Right atrium auricular region (tissue), 2 donors: ENCODE measurements at regions not wholly inside any gene's neighbourhood (a gene's known extent, or its start where the extent isn't known, plus 50 kb on each side); places are given as distances from the start of the nearest gene placed in this dataset.

ENCODE experiments used
- DNase-seq: peaks from one replicate; pipeline ENCODE4 v3.0.0-alpha.2; 2019; ENCODE audit warnings: low spot score
- H3K27ac ChIP-seq, 2 donors: fragments of 200-600 bp; sonication (generic); 1 replicate in 1 of 2; 2 replicates in 1 of 2; pipeline ENCODE4 v1.5.1; 2016 to 2019
- H3K27me3 ChIP-seq, 2 donors: fragments of 200-600 bp; sonication (generic); one replicate each; pipeline versions ENCODE4 v1.5.1 to v1.6.0; 2017 to 2019
- H3K36me3 ChIP-seq: fragments of 200-600 bp; sonication (generic); one replicate; pipeline ENCODE4 v1.5.1; 2016
- H3K4me1 ChIP-seq, 2 donors: fragments of 200-600 bp; sonication (generic); one replicate each; pipeline versions ENCODE4 v1.5.1 to v1.6.0; 2017 to 2019
- H3K4me3 ChIP-seq, 2 donors: fragments of 200-600 bp; sonication (generic); 1 replicate in 1 of 2; 2 replicates in 1 of 2; pipeline ENCODE4 v1.5.1; 2017 to 2019; ENCODE audit warnings: mild to moderate bottlenecking in 1 of 2, moderate library complexity in 1 of 2
- H3K9me3 ChIP-seq, 2 donors: fragments of 200-600 bp; sonication (generic); one replicate each; pipeline ENCODE4 v1.5.1; 2019
- TF ChIP-seq, protein P1 (sequence below), 2 donors: fragments of 200-600 bp; sonication (generic); IDR thresholded peaks; one replicate each; pipeline ENCODE4 v1.5.1; 2019; ENCODE audit warnings: antibody characterized with exemption in 2 of 2

DNA sequence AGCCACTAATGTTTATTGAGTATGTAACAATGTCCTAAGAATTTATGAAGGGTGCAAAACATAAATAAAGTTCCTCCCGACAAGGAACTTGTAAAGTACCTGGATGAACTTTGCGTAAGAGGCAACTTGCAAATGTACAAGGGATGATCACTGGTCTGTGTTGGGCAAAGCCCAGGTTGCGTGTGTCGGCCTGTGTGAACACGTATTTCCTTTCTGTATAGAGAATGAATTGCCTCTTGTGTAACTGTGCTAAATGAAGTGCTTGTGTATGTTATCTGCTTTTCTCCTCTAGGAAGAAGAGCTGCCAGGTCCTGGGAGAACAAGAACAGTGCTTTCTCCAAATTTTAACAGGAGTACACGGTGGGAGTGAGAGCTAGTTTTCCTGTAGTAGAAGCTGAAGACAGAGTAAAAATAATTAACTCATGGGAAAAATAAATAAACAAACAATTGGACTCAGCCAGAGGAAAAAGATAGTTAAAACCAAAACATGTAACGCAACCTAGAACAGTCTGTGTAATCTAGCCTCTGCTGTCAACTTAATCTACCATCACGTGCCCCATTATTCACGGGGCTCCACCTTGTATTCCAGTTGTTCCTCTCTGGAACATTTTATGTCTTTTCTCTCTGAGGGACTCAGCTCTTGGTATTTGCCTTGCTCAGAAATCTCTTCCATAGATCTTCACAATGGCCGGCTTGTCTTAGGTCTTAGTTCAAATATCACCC, 83.7 kb upstream of the RASGRP1 start:
- Histone ChIP-seq H3K9me3 (peaks cover 0 to 6% of the 10 kb centered on the region in 2 donors), H3K36me3 (no peaks in the 10 kb centered on the region), H3K27me3 (no peaks in the 10 kb centered on the region), H3K4me3 (no peak overlapping the region), H3K4me1 (no peaks in the 10 kb centered on the region), H3K27ac (no peak overlapping the region)
- DNase-seq = no peak
- TF ChIP-seq, protein P1, sequence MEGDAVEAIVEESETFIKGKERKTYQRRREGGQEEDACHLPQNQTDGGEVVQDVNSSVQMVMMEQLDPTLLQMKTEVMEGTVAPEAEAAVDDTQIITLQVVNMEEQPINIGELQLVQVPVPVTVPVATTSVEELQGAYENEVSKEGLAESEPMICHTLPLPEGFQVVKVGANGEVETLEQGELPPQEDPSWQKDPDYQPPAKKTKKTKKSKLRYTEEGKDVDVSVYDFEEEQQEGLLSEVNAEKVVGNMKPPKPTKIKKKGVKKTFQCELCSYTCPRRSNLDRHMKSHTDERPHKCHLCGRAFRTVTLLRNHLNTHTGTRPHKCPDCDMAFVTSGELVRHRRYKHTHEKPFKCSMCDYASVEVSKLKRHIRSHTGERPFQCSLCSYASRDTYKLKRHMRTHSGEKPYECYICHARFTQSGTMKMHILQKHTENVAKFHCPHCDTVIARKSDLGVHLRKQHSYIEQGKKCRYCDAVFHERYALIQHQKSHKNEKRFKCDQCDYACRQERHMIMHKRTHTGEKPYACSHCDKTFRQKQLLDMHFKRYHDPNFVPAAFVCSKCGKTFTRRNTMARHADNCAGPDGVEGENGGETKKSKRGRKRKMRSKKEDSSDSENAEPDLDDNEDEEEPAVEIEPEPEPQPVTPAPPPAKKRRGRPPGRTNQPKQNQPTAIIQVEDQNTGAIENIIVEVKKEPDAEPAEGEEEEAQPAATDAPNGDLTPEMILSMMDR (IDR thresholded peaks at IDR 0.05) = no peak

DNA sequence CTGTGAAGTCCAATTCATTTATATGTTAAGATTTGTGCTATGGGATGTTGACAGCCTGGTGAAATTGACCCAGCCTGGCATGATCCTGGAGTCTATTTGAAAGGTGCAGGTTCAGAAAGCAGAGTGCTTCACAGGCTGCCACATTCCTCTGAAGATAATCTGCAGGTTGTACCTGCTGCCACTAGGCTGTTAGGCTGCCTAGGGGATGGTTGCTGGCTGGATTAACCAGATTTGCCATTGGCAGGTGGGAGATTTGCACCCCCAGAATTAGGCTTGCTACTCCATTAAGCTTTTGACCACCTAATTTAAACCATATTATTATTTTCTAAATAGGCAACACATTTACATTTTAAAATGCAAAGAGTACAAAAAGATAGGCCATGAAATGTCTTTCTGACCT, 85.8 kb upstream of the RASGRP1 start:
- Histone ChIP-seq H3K36me3 (no peaks in the 10 kb centered on the region), H3K27ac (no peak overlapping the region), H3K4me3 (no peak overlapping the region), H3K4me1 (no peaks in the 10 kb centered on the region), H3K9me3 (no peaks in the 10 kb centered on the region), H3K27me3 (no peaks in the 10 kb centered on the region)
- TF ChIP-seq, protein P1 (IDR thresholded peaks at IDR 0.05) = no peak
- no peak for DNase-seq

DNA sequence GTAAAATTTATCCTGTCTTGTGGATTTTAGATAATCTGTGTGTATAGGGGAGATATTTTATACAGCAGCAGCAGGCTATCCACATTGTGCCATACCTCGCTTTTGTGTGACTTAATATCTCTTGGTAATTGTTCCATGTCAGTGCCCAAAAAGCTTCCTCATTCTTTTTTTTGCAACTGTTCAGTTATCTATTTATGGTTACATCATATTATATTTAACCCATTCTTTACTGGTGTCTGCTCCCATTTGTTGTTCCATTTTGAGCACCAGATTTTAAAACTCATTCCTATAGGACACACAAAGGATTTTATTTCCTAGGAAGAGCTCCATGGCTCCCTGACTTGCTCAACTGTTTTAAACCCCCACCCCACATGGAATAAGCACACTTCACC, 86.3 kb upstream of the RASGRP1 start:
- Histone ChIP-seq H3K27me3 (no peaks in the 10 kb centered on the region), H3K27ac (no peak overlapping the region), H3K9me3 (no peaks in the 10 kb centered on the region), H3K4me3 (no peak overlapping the region), H3K36me3 (no peaks in the 10 kb centered on the region), H3K4me1 (no peaks in the 10 kb centered on the region)
- no peak for DNase-seq
- TF ChIP-seq, protein P1 (IDR thresholded peaks at IDR 0.05) = no peak

DNA sequence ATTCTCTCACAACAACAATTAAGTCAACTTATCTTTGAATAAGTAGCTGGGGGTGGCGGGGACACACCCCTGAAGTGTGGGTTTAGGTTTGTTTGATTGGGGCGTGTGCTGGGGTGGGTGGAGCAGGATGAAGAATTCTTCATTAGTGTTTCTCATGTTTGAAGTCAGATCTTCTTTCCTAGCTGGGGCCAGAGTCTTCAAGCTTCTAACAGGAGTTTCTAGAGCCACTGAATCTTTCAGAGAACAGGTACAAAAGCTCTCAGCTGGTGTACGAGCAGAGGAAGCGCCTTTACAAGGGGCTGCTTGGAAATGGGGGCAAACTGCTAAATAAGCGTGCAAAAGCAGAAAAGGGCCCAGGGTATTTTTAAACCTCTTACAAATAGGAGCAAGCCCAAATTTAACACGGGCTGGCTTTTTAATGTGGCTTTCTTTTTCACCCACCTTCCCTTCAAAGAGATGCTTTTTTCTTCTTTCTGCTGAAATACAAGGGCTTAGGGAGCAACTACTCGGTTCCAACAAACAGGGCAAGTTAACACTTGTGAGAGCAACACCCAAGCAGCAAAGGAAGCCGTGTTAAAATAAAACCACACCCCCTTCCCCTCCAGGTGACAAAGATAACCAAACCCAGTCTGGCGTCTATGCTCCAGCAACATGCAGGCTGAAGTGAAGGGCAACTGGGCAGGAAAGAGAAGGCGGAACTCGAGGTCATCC, 86.9 kb upstream of the RASGRP1 start:
- H3K4me3 ChIP-seq = no peak overlapping the region
- no peaks in the 10 kb centered on the region for H3K27me3 ChIP-seq
- DNase-seq = no peak
- no peak overlapping the region for H3K27ac ChIP-seq
- no peaks in the 10 kb centered on the region for H3K36me3 ChIP-seq
- H3K4me1 ChIP-seq = no peaks in the 10 kb centered on the region
- TF ChIP-seq, protein P1 (IDR thresholded peaks at IDR 0.05) = no peak
- H3K9me3 ChIP-seq = no peaks in the 10 kb centered on the region

DNA sequence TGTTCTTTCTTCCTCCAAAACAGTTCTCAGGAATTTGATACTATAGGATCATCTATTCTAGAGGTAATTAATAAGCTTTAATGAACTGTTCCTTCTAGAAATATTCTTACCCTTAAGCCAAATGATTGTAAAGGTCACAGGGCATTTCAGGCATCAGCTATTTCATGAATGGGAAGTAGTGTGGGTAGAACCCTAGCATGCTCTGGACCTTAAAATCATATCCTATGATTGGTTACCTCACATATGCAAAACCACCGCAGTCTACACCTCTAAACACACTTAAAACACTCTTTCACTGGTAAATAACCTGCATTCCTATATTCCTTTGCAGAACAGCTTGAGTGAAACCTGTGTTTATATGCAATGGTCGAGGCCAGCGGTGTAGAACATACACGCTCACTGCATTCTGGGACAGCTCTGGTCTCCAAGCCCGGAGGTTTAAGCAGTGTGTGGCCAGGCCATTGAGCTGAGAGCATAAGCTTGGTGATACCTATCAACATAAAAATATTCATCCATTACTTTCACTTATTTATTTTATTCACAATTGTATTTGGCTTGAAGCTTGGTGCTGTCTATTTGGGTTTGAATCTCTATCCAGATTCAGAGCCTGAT, 87.7 kb upstream of the RASGRP1 start:
- TF ChIP-seq, protein P1 (IDR thresholded peaks at IDR 0.05) = no peak
- Histone ChIP-seq H3K4me1 (no peaks in the 10 kb centered on the region), H3K27ac (no peak overlapping the region), H3K27me3 (no peaks in the 10 kb centered on the region), H3K9me3 (no peaks in the 10 kb centered on the region), H3K36me3 (no peaks in the 10 kb centered on the region), H3K4me3 (no peak overlapping the region)
- no peak for DNase-seq
